H1 (cell line): ENCODE measurements at regions not wholly inside any gene's neighbourhood (a gene's known extent, or its start where the extent isn't known, plus 50 kb on each side); places are given as distances from the start of the nearest gene placed in this dataset.

Source experiments
- CTCF ChIA-PET: fragments of 300-600 bp; sonication (Branson Sonifier 250); formaldehyde crosslinking; loops from one replicate; lab custom pipeline; 2021; ENCODE audit not compliant: partially characterized antibody; lab: Charles Lee
- POLR2A ChIA-PET: fragments of 300-600 bp; sonication (Branson Sonifier 250); formaldehyde crosslinking; loops from one replicate; lab custom pipeline; 2021; ENCODE audit warnings: inconsistent platforms; ENCODE audit not compliant: partially characterized antibody; lab: Charles Lee
- DNase-seq, 2 experiments: peaks; one replicate each; pipeline versions ENCODE4 v3.0.0 to v3.0.0-alpha.2; 2010 to 2022; ENCODE audit warnings: low spot score in 2 of 2, low read depth in 1 of 2, mixed read lengths in 1 of 2
- FAIRE-seq: peaks from 2 replicates; lab custom pipeline; 2011; peaks lifted over from hg19 to GRCh38; lab: Jason Lieb, UNC
- H2AFZ ChIP-seq: 2 replicates; pipeline ENCODE4 v1.8.1; 2012; ENCODE audit warnings: low read length, inconsistent platforms
- H2AK5ac ChIP-seq: 2 replicates; pipeline ENCODE4 v1.6.1; 2013; ENCODE audit warnings: low read depth, low read length
- H2BK120ac ChIP-seq: replicated peaks from 2 replicates; pipeline ENCODE3; 2013; ENCODE audit warnings: low read depth, low read length, inconsistent platforms
- H2BK12ac ChIP-seq: 2 replicates; pipeline ENCODE4 v1.6.1; 2013; ENCODE audit warnings: low read depth, low read length
- H2BK15ac ChIP-seq: 2 replicates; pipeline ENCODE4 v1.6.1; 2013; ENCODE audit warnings: low read length
- H2BK20ac ChIP-seq: 2 replicates; pipeline ENCODE4 v1.6.1; 2013; ENCODE audit warnings: low read length
- H2BK5ac ChIP-seq: 2 replicates; pipeline ENCODE4 v1.6.1; 2013; ENCODE audit warnings: low read depth, low read length
- H3K14ac ChIP-seq: 2 replicates; pipeline ENCODE4 v1.6.1; 2013; ENCODE audit warnings: inconsistent platforms; ENCODE audit not compliant: insufficient read length
- H3K18ac ChIP-seq: 2 replicates; pipeline ENCODE4 v1.6.1; 2013; ENCODE audit warnings: low read length; ENCODE audit errors: extremely low read depth
- H3K23ac ChIP-seq: 2 replicates; pipeline ENCODE4 v1.6.1; 2013; ENCODE audit warnings: inconsistent platforms; ENCODE audit not compliant: insufficient read length
- H3K23me2 ChIP-seq: 2 replicates; pipeline ENCODE4 v1.6.1; 2013; ENCODE audit warnings: low read depth, low read length
- H3K27ac ChIP-seq: 2 replicates; pipeline ENCODE4 v1.6.1; 2011; ENCODE audit warnings: low read depth, low read length, inconsistent platforms
- H3K27me3 ChIP-seq, 4 experiments: replicated peaks in 1 of 4; 1 replicate in 1 of 4; 2 replicates in 3 of 4; pipeline versions ENCODE4 v1.6.1 to v1.8.1; 2011 to 2013; ENCODE audit warnings: low read length in 3 of 4, mild to moderate bottlenecking in 3 of 4, inconsistent platforms in 2 of 4, mixed read lengths in 2 of 4, moderate library complexity in 1 of 4; ENCODE audit not compliant: control insufficient read depth in 3 of 4, insufficient read depth in 3 of 4; ENCODE audit errors: extremely low read depth in 1 of 4
- H3K36me3 ChIP-seq, 4 experiments: 2 replicates each; pipeline versions ENCODE4 v1.6.1 to v1.8.1; 2011 to 2013; ENCODE audit warnings: mild to moderate bottlenecking in 4 of 4, low read length in 3 of 4, moderate library complexity in 2 of 4, control low read depth in 1 of 4, inconsistent platforms in 1 of 4; ENCODE audit not compliant: insufficient read depth in 4 of 4, control insufficient read depth in 2 of 4
- H3K4ac ChIP-seq: replicated peaks from 2 replicates; pipeline ENCODE3; 2013; ENCODE audit warnings: low read length, low read depth, mixed read lengths, inconsistent platforms; ENCODE audit not compliant: insufficient read length
- H3K4me1 ChIP-seq, 4 experiments: replicated peaks in 1 of 4; 1 replicate in 1 of 4; 2 replicates in 3 of 4; pipeline versions ENCODE4 v1.6.1 to v1.8.1; 2011 to 2013; ENCODE audit warnings: low read length in 3 of 4, inconsistent platforms in 2 of 4, mixed read lengths in 1 of 4; ENCODE audit not compliant: insufficient read depth in 4 of 4, control insufficient read depth in 3 of 4
- H3K4me2 ChIP-seq, 2 experiments: 2 replicates each; pipeline versions ENCODE4 v1.6.1 to v1.8.1; 2011 to 2013; ENCODE audit warnings: low read depth in 2 of 2, low read length in 2 of 2, control low read depth in 1 of 2, inconsistent platforms in 1 of 2, mild to moderate bottlenecking in 1 of 2; ENCODE audit not compliant: insufficient read depth in 1 of 2
- H3K4me3 ChIP-seq, 4 experiments: fragments of 200-600, 300-600 bp in 1 of 4; sonication (generic), shearing (Covaris generic), sonication (Bioruptor Twin) in 1 of 4; 2 replicates each; pipeline versions ENCODE4 v1.5.1 to v1.8.1; 2011 to 2016; ENCODE audit warnings: low read length in 4 of 4, low read depth in 3 of 4, control low read depth in 2 of 4, inconsistent platforms in 2 of 4, mild to moderate bottlenecking in 2 of 4, mixed read lengths in 1 of 4, moderate library complexity in 1 of 4; ENCODE audit not compliant: insufficient read depth in 2 of 4; ENCODE audit errors: extremely low read depth in 1 of 4
- H3K56ac ChIP-seq: replicated peaks from 2 replicates; pipeline ENCODE3; 2013; ENCODE audit warnings: low read depth, mild to moderate bottlenecking, mixed read lengths, low read length, inconsistent platforms; ENCODE audit not compliant: insufficient read length
- H3K79me1 ChIP-seq: 2 replicates; pipeline ENCODE4 v1.6.1; 2013; ENCODE audit warnings: low read depth, low read length, control low read depth
- H3K79me2 ChIP-seq, 2 experiments: 2 replicates each; pipeline versions ENCODE4 v1.6.1 to v1.8.1; 2012 to 2013; ENCODE audit warnings: low read length in 2 of 2, mild to moderate bottlenecking in 2 of 2, inconsistent platforms in 1 of 2; ENCODE audit not compliant: insufficient read depth in 2 of 2, control insufficient read depth in 1 of 2
- H3K9ac ChIP-seq, 4 experiments: replicated peaks in 1 of 4; 1 replicate in 1 of 4; 2 replicates in 3 of 4; pipeline versions ENCODE4 v1.6.1 to v1.8.1; 2011 to 2013; ENCODE audit warnings: low read depth in 3 of 4, low read length in 3 of 4, control low read depth in 2 of 4, mild to moderate bottlenecking in 2 of 4, moderate library complexity in 2 of 4, inconsistent platforms in 1 of 4; ENCODE audit errors: extremely low read depth in 1 of 4
- H3K9me3 ChIP-seq, 2 experiments: 2 replicates each; pipeline versions ENCODE4 v1.6.1 to v1.8.1; 2012 to 2013; ENCODE audit warnings: mild to moderate bottlenecking in 2 of 2, moderate library complexity in 2 of 2, control low read depth in 1 of 2, inconsistent platforms in 1 of 2, low read depth in 1 of 2, low read length in 1 of 2, mixed read lengths in 1 of 2; ENCODE audit not compliant: insufficient read depth in 2 of 2
- H4K20me1 ChIP-seq, 2 experiments: replicated peaks in 1 of 2; 2 replicates each; pipeline versions ENCODE3 to v1.8.1; 2011 to 2013; ENCODE audit warnings: inconsistent platforms in 2 of 2, low read length in 2 of 2, mild to moderate bottlenecking in 1 of 2; ENCODE audit not compliant: insufficient read depth in 2 of 2, control insufficient read depth in 1 of 2
- H4K5ac ChIP-seq: 2 replicates; pipeline ENCODE4 v1.6.1; 2013; ENCODE audit warnings: low read length, low read depth, mixed read lengths, inconsistent platforms; ENCODE audit not compliant: insufficient read length
- H4K8ac ChIP-seq: 2 replicates; pipeline ENCODE4 v1.8.0; 2013; ENCODE audit warnings: mild to moderate bottlenecking, moderate library complexity, low read length, inconsistent platforms; ENCODE audit not compliant: insufficient read depth; ENCODE audit errors: extremely low read depth
- H4K91ac ChIP-seq: replicated peaks from 2 replicates; pipeline ENCODE3; 2013; ENCODE audit warnings: low read length, mixed read lengths, inconsistent platforms; ENCODE audit not compliant: insufficient read length
- CHD1 ChIP-seq: IDR thresholded peaks from 2 replicates; pipeline ENCODE4 v1.6.1; 2012; ENCODE audit warnings: low read depth, low read length, improper control_type of control experiment
- CTBP2 ChIP-seq: IDR thresholded peaks from 2 replicates; pipeline ENCODE4 v1.7.0; 2011; ENCODE audit warnings: borderline replicate concordance, mild to moderate bottlenecking, moderate library complexity, mixed read lengths, low read length; ENCODE audit not compliant: insufficient read depth, insufficient read length
- RAD21 ChIP-seq, 2 experiments: IDR thresholded peaks in 1 of 2; conservative IDR thresholded peaks in 1 of 2; 2 replicates each; pipeline ENCODE4 v1.6.1; 2011; ENCODE audit warnings: low read depth in 2 of 2, low read length in 2 of 2, improper control_type of control experiment in 1 of 2, inconsistent platforms in 1 of 2, mild to moderate bottlenecking in 1 of 2, moderate library complexity in 1 of 2
- WGBS, 2 experiments: shearing (Covaris generic) in 1 of 2; methylation state at CpG; one replicate each; pipeline versions ENCODE4 v1.1.6 to v1.1.7; 2013 to 2015; ENCODE audit warnings: low lambda C conversion rate in 2 of 2, mixed read lengths in 2 of 2, inconsistent platforms in 1 of 2, low coverage in 1 of 2, missing lambda C conversion rate in 1 of 2; ENCODE audit not compliant: insufficient replicate concordance in 2 of 2, insufficient coverage in 1 of 2, insufficient read length in 1 of 2; ENCODE audit errors: extremely low coverage in 1 of 2, missing lambda C conversion rate in 1 of 2; 5-methylcytosine and 5-hydroxymethylcytosine counted together
- TF ChIP-seq, protein P1 (sequence below): IDR thresholded peaks from 2 replicates; pipeline ENCODE4 v1.6.1; 2012; ENCODE audit warnings: inconsistent platforms

DNA sequence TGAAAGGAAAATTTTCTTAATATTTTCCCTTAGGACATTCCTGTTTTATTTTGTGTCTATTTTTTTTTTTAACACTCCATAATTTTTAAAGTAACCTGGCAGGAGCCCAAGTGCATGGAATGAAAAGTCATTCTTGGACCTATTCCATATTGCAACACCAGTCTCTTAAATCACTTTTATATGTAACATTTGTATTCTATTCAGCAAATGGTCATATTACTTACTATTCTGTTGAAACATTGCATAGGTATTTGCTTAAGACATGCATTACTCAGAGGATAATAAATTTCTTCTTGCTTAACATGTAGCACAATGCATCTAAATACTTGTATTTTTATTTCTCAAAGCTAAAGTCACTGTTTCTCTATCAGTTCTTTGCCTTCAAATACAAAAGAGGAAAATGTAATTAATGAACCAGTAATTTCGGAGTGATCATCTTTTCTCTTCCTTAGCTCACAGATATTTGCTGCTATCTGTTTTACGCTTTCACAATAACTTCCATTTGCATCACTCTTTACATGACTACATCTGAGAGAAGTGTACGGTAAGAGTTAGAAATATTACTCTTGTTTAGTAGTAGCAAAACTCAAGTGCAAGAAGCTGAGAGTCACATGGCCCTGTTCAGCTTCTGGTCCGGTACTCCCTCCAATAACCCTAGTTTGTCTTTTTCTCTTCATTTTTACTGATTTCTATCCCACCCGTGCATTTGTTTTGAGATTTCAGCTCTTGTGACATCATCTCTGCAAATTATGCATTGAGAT lies 394.8 kb downstream of the USP25 start:
- DNase-seq (no peak), FAIRE-seq (no peak)
- H2BK15ac ChIP-seq: no peak overlapping the region
- no peaks in the 10 kb centered on the region for H3K23me2 ChIP-seq
- no peak overlapping the region for H3K4me2 ChIP-seq
- H2BK12ac ChIP-seq: no peak overlapping the region
- H4K20me1 ChIP-seq: no peaks in the 10 kb centered on the region
- no peaks in the 10 kb centered on the region for H3K79me1 ChIP-seq
- no peak overlapping the region for H2BK120ac ChIP-seq
- no peak overlapping the region for H3K23ac ChIP-seq
- no peak overlapping the region for H3K4me3 ChIP-seq
- POLR2A ChIA-PET: no interaction called here
- no peak overlapping the region for H2AFZ ChIP-seq
- H4K91ac ChIP-seq: no peak overlapping the region
- no peak overlapping the region for H3K4ac ChIP-seq
- no peaks in the 10 kb centered on the region for H3K4me1 ChIP-seq
- WGBS, 2 experiments: 85% methylated on average over 5 of the region's 5 CpGs; no CpG with 5 or more reads in 1 of the 2 experiments
- no peak overlapping the region for H4K8ac ChIP-seq
- no peak overlapping the region for H3K27ac ChIP-seq
- no peaks in the 10 kb centered on the region for H3K9me3 ChIP-seq
- H3K9ac ChIP-seq: no peak overlapping the region
- H3K18ac ChIP-seq: no peak overlapping the region
- H3K14ac ChIP-seq: no peak overlapping the region
- H3K56ac ChIP-seq: no peak overlapping the region
- H4K5ac ChIP-seq: no peak overlapping the region
- H2BK5ac ChIP-seq: no peak overlapping the region
- no peaks in the 10 kb centered on the region for H3K27me3 ChIP-seq
- no peak overlapping the region for H2AK5ac ChIP-seq
- H3K79me2 ChIP-seq: no peaks in the 10 kb centered on the region
- no peak overlapping the region for H2BK20ac ChIP-seq
- H3K36me3 ChIP-seq: no peaks in the 10 kb centered on the region; a peak in 1 of 8 replicates
- CTCF ChIA-PET: no interaction called here
- TF ChIP-seq CHD1: no peak
- no peak for TF ChIP-seq RAD21 (IDR thresholded peaks at IDR 0.05 in 1 of 2, conservative IDR thresholded peaks at IDR 0.05 in 1 of 2; ENCODE audit: low read depth in 2 of 2, low read length in 2 of 2)
- TF ChIP-seq CTBP2: no peak
- TF ChIP-seq, protein P1, sequence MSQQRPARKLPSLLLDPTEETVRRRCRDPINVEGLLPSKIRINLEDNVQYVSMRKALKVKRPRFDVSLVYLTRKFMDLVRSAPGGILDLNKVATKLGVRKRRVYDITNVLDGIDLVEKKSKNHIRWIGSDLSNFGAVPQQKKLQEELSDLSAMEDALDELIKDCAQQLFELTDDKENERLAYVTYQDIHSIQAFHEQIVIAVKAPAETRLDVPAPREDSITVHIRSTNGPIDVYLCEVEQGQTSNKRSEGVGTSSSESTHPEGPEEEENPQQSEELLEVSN: no peak
